ENCODE measurements at regions not wholly inside any gene's neighbourhood (a gene's known extent, or its start where the extent isn't known, plus 50 kb on each side); places are given as distances from the start of the nearest gene placed in this dataset.

DNA sequence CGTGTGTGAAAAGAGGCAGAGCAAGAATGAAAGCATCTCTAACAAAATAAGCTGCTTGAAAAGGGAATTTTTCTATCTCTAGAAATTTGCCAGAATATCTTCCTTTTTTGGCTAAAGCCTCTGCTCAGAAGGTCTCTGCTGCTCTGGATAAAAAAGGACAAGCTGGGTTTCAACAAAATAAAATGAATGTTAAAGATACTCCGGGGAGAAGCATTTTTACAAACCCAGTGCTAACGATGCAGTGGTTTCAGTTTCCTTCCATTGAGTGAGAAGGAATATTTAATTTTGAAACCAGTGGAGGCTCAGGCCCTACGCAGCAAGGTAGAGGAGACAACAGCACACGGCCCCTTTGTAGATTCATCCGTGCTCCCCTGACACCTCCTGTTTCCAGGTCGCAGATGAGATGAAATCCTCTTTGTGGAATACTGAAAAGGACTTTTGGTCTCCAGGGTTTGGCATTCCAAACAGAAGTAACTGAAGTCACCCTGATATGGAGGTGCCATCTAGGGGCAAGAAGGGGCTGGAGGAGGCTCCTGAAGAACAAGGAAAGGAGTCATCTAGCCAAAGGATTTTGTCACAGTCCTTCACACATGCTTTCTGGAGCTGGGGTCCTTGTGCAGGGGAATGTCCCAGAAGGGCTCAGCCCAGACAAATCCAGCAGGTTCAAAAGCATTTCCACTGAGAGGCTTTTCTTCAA lies 65.7 kb upstream of the SYT6 start:
- DNase-seq: no peak

DNA sequence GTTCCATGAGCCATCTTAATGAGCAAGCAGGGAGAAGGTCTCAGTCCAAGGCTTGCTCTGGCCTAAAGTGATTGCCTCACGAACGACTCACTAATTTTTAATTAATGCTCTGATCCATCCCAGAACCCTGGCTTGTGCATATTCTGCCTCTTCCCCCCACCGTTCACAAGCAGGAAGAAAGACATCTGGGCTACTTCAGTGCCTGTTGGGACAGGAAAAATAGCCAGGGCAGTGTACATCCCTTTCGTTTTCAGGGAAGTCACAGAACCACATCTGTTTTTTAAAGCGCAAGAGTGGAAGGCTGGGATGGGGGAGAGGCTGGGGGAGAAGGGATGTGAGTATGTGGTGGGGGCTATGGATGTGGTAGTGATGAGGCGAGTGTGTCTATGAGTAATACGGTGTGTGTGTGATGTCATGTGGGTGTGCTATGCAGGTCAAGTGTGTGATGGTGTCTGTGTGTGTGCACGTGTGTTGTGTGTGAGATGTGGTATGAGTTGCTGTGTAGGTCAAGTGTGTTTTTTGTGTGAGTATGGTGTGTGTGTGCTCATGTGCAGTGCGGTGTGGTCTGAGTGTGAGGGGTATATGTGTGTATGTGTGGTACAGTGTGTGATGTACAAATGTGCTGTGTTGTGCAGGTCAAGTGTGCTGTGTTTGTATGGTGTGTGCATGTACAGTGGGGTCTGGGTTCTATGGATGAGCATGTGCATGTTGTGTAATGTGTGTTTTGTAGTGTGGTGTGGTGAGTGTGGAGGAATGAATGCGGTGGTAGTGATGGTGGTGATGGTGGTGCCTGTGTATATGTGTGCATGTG lies 64.9 kb upstream of the SYT6 start:
- DNase-seq: no peak

DNA sequence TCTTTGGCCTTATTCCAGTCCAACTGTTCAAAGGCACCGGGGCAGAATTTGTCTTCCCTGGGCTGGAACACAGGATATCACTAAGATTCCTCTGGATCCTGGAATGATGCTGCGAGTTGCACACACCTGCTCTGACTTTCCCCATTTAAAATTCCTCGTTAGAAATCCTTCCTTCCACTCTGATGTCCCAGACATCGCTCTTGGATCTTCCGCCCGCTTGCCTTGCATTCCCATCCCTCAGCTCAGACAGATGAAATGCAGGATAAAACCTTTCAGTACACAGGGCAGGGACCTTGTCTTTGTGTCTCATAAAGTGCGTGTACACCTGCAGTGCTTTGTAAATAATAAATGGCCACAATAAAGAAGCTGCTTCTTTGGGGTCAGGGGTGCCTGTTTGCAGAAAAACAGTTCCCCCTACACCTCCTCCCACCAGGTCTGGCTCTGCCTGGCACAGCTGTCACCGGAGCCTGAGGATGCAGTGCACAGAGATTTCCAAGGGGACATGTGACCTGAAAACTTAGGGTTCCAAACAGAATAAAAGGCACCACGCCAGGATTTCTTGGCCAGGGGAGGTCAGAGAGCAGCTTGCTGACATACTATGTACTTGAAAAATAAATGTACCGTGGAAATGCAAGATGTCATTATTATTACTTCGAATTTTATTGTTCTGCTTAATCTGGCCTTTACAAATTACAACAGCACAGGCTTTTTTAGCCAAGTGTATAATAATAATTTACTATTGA lies 62.9 kb upstream of the SYT6 start:
- no peak for DNase-seq

DNA sequence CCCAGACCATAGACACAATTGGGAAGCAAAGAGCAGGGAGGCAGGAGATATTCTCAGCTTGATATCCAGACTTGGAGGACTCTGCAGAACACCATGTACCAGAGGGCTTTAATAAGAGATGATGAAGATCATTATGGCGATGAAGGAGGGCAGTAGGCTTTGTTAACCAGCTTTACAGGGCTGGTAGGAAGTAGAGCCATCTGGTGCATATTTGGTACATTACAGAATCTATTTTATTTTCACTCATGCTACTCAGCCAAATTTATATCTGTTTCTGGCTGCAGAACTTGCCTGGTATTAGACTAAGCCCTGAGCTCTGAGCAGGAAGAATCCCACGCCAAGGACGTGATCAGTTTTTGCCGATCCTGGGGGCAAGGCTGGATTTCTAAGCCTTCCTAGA lies 61.8 kb upstream of the SYT6 start:
- no peak for DNase-seq

DNA sequence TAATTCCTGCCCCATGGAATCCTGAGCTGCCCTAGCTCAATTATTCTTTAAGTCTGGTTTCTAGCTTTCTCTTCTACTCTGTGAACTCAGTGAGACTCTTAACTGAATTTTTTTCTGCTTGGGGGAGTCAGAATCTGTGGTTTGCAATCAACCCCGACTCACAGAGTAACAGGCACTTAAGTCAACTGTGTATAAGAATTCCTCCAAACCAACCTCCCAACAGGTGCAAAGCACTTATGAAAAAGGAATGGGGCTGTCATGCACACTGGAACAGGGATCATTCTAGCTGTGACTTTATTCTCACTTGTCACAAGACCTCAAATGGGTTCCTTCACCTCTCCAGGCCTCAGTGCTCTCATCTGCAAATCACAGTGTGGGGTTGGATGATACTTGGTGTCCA lies 60.3 kb upstream of the SYT6 start:
- DNase-seq: no peak

DNA sequence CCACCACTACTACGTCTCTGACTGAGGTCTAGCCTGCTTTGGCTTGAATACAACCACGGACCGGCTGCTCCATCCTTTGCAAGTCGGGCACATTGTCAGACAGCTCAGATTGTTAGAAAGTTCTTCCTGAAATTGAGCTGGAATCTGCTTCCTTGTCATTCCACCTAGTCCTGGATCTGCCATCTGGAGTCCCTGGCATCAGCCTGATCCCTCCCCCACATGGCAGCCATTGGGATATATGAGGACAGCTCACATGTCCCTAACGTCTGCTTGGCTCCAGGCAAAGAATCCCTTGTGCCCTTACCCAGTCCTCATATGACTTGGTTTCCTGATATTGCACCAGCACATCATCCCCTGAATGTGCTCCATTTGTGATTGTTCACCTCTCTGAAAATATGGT lies 56.3 kb upstream of the SYT6 start:
- no peak for DNase-seq

DNA sequence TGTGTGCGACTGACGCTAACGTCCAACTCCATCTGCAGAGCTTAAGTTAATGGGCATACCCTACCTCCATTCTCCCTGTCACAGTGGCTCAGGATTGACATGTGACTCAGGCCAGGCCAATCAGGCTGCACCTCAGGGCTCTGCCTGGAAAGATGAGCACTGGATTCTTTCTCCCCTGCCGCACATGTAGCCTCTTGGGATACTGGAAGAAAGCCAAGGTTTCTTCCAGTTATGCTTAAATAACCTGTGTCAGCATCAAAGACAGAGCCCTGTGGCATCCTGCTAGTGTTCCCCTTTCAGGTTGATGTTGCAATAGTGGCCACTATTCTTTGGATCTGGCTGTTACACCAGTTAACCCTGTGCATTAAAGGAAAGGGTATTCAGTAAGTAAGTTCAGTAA lies 55.0 kb upstream of the SYT6 start:
- no peak for DNase-seq

DNA sequence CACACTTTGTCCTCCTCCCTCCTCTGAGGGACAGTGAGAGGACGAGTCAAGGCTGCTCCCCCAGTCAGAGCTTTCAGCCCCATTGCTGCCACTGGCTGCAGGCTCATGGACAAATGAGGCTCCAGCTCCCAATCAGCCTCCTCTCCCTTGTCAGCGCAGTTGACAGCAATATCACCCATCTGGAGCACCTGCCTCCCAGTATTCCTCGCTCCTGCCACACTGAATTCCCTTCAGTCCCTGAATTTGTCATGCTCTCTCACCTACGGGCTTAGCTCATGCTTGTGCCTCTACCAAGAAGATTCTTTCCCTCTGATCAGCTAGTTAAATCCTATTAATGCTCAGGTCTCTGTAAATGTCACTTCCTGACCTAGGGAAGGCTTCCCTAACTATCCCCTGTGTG lies 54.4 kb upstream of the SYT6 start:
- DNase-seq: no peak

DNA sequence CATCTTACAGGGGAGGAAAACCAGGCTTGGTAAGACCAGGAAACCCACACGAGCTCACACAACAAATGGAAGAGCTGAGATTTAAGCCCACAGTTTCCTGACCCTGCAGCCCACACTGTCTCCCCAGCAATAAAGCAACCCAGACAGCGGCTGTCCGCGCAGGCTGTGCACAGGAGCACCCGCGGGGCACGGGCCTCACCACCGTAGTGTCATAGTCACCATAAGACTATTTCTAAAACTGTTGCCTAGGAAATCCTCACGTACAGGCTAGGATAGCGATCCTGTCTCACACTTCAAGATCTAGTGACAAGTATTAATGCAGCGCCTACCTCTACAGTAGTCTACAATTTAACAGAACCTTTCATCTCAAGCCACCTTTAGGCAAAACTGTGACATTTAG lies 54.0 kb upstream of the SYT6 start:
- DNase-seq: no peak

DNA sequence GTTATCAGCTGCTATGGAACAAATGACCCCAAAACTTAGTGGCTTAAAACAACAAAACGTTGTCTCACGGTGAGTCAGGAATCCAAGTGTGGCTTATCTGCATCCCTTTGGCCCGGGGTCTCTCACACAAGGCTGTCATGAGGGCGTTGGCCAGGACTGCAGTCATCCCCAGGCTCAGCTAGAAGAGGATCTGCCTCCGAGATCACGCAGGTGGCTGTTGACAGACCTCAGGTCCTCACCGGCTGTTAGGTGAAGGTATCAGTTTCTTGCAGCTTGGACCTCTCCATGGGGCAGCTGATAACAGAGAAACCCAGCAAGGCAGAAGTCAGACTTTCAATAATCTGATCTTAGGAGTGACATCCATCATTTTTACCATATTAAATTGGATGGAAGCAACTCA lies 52.7 kb upstream of the SYT6 start:
- no peak for DNase-seq

DNA sequence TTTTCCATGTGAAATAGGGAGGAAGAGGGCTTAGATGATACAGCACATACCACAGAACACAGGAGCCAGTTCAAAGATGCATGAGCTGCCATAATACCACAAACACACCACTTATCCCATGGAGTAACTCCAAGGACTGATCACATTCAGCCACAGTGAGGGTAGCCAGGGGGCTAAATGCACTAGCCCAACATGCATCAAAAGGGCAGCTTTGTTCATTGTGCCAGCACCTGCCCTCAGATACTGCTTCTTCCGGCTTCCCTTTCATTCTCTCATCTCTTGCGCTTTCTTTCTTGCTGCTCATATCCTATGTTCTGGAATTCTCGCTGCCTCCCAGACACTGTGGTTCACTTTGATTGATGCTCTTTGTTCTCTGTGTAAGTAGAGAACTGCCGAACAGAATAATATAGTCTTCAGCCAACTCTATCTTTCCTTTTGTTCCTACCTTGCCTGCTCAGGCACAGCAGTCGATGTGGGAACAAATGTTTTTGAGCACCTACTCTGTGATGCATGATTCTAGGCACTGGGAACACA lies 50.0 kb upstream of the SYT6 start:
- DNase-seq: no peak
